A549 (cell line): ENCODE measurements at regions not wholly inside any gene's neighbourhood (a gene's known extent, or its start where the extent isn't known, plus 50 kb on each side); places are given as distances from the start of the nearest gene placed in this dataset.

ENCODE experiments used
- ATAC-seq, 2 experiments: fragments of 200-7000 bp in 1 of 2; fragments of >200 bp in 1 of 2; cut with Nextera tagmentation in 1 of 2; cut with Tn5 transposase in 1 of 2; 3 replicates each; pipeline versions ENCODE4 v1.8.0 to v1.9.1; 2018 to 2020; ENCODE audit warnings: mild to moderate bottlenecking in 1 of 2, moderate library complexity in 1 of 2
- CTCF ChIA-PET: fragments of 300-600 bp; sonication (Branson Sonifier 250); formaldehyde crosslinking; extraction: SDS; loops from one replicate; lab custom pipeline; 2021; ENCODE audit warnings: antibody characterized with exemption, inconsistent platforms; lab: Yijun Ruan, JAX
- POLR2A ChIA-PET: fragments of 350-600 bp; formaldehyde crosslinking; extraction: SDS; loops from one replicate; lab custom pipeline; 2021; ENCODE audit warnings: antibody characterized with exemption, inconsistent platforms; lab: Yijun Ruan, JAX
- DNase-seq, 2 experiments: peaks; one replicate each; pipeline versions ENCODE4 v3.0.0 to v3.0.0-alpha.2; 2011 to 2016; ENCODE audit warnings: low read depth in 1 of 2, low spot score in 1 of 2
- FAIRE-seq: peaks from 2 replicates; lab custom pipeline; 2011; peaks lifted over from hg19 to GRCh38; lab: Jason Lieb, UNC
- H3K27ac ChIP-seq, 2 experiments: fragments of >200 bp; sonication (Bioruptor Twin); formaldehyde crosslinking; 3 replicates each; pipeline ENCODE4 v1.5.1; 2016 to 2017
- H3K4me1 ChIP-seq: fragments of >200 bp; sonication (Bioruptor Twin); formaldehyde crosslinking; 3 replicates; pipeline ENCODE4 v1.6.1; 2016
- H3K4me2 ChIP-seq: fragments of >200 bp; sonication (Bioruptor Twin); formaldehyde crosslinking; 3 replicates; pipeline ENCODE4 v1.6.1; 2016
- H3K4me3 ChIP-seq: fragments of >200 bp; sonication (Bioruptor Twin); formaldehyde crosslinking; 3 replicates; pipeline ENCODE4 v1.5.1; 2016
- H3K9me3 ChIP-seq: fragments of >200 bp; sonication (Bioruptor Twin); formaldehyde crosslinking; 3 replicates; pipeline ENCODE4 v1.6.1; 2016
- BHLHE40 ChIP-seq: IDR thresholded peaks from 2 replicates; pipeline ENCODE4 v1.6.1; 2012; ENCODE audit warnings: low read depth, low read length, inconsistent platforms
- CBX8 ChIP-seq: fragments of 200-600 bp; sonication (generic); IDR thresholded peaks from 2 replicates; pipeline ENCODE4 v1.6.1; 2016
- CHD2 ChIP-seq: fragments of 150-350 bp; IDR thresholded peaks from 2 replicates; pipeline ENCODE4 v1.6.1; 2014; ENCODE audit warnings: low read length; ENCODE audit not compliant: partially characterized antibody
- FOSB ChIP-seq: fragments of 250-450 bp; sonication (Bioruptor Pico); IDR thresholded peaks from 2 replicates; pipeline ENCODE4 v1.5.0; 2020; ENCODE audit warnings: mild to moderate bottlenecking, moderate library complexity
- FOSL2 ChIP-seq, 2 experiments: fragments of 450-650 bp in 1 of 2; fragments of >200 bp in 1 of 2; sonication (Bioruptor Twin) in 1 of 2; formaldehyde crosslinking; IDR thresholded peaks; 2 replicates each; pipeline versions ENCODE4 v1.5.0 to v1.6.1; 2016 to 2020; ENCODE audit warnings: mild to moderate bottlenecking in 1 of 2, moderate library complexity in 1 of 2
- FOXS1 ChIP-seq: fragments of 250-450 bp; sonication (Bioruptor Pico); IDR thresholded peaks from 2 replicates; pipeline ENCODE4 v1.5.0; 2020; ENCODE audit warnings: mild to moderate bottlenecking, moderate library complexity
- HEYL ChIP-seq: fragments of 250-450 bp; sonication (Bioruptor Pico); IDR thresholded peaks from 2 replicates; pipeline ENCODE4 v1.8.0; 2021; ENCODE audit warnings: mild to moderate bottlenecking, moderate library complexity
- JUNB ChIP-seq: fragments of >200 bp; sonication (Bioruptor Twin); formaldehyde crosslinking; IDR thresholded peaks from 2 replicates; pipeline ENCODE4 v1.6.1; 2016
- MYC ChIP-seq: IDR thresholded peaks from 2 replicates; pipeline ENCODE4 v1.6.1; 2012; ENCODE audit warnings: mild to moderate bottlenecking, inconsistent platforms, low read length, improper control_type of control experiment, borderline replicate concordance
- POLR2AphosphoS2 ChIP-seq: conservative IDR thresholded peaks from 2 replicates; pipeline ENCODE4 v1.6.1; 2012; ENCODE audit warnings: low read length, improper control_type of control experiment, inconsistent platforms
- RAD21 ChIP-seq, 2 experiments: fragments of >200 bp in 1 of 2; sonication (Bioruptor Twin) in 1 of 2; formaldehyde crosslinking in 1 of 2; IDR thresholded peaks in 1 of 2; conservative IDR thresholded peaks in 1 of 2; 2 replicates in 1 of 2; 3 replicates in 1 of 2; pipeline ENCODE4 v1.6.1; 2012 to 2018; ENCODE audit warnings: inconsistent platforms in 1 of 2
- RFX5 ChIP-seq: fragments of 450-650 bp; IDR thresholded peaks from 2 replicates; pipeline ENCODE4 v1.7.1; 2014; ENCODE audit warnings: antibody characterized with exemption, mild to moderate bottlenecking, moderate library complexity
- RNF2 ChIP-seq: fragments of 200-600 bp; sonication (generic); IDR thresholded peaks from 2 replicates; pipeline ENCODE4 v1.6.1; 2016; ENCODE audit warnings: low read depth, mild to moderate bottlenecking, antibody characterized with exemption, moderate library complexity, borderline replicate concordance
- SMC3 ChIP-seq: fragments of >200 bp; sonication (Bioruptor Twin); formaldehyde crosslinking; IDR thresholded peaks from 3 replicates; pipeline ENCODE4 v1.6.1; 2018; ENCODE audit warnings: inconsistent platforms
- SREBF2 ChIP-seq: fragments of 450-650 bp; IDR thresholded peaks from 2 replicates; pipeline ENCODE4 v1.6.1; 2014; ENCODE audit warnings: mild to moderate bottlenecking, moderate library complexity
- TP53 ChIP-seq: fragments of 250-450 bp; sonication (Bioruptor Pico); IDR thresholded peaks from 2 replicates; pipeline ENCODE4 v1.5.0; 2021; ENCODE audit warnings: mild to moderate bottlenecking, moderate library complexity
- ZC3H11A ChIP-seq: fragments of 450-650 bp; IDR thresholded peaks from 2 replicates; pipeline ENCODE4 v1.6.1; 2014; ENCODE audit warnings: antibody characterized with exemption, mild to moderate bottlenecking
- ZNF302 ChIP-seq: fragments of 250-450 bp; sonication (Bioruptor Pico); IDR thresholded peaks from 2 replicates; pipeline ENCODE4 v1.9.0; 2021; ENCODE audit warnings: inconsistent platforms, mild to moderate bottlenecking, moderate library complexity
- WGBS: methylation state at CpG from one replicate; pipeline ENCODE4 v1.1.6; 2017; ENCODE audit errors: missing lambda C conversion rate; 5-methylcytosine and 5-hydroxymethylcytosine counted together
- TF ChIP-seq, protein P1 (sequence below): fragments of 200-600 bp; sonication (generic); IDR thresholded peaks from 2 replicates; pipeline ENCODE4 v1.6.1; 2016; ENCODE audit warnings: antibody characterized with exemption, mild to moderate bottlenecking, moderate library complexity
- TF ChIP-seq, protein P2 (sequence below): fragments of >200 bp; sonication (Bioruptor Twin); formaldehyde crosslinking; IDR thresholded peaks from 2 replicates; pipeline ENCODE4 v1.6.1; 2016
- TF ChIP-seq, protein P3 (sequence below): IDR thresholded peaks from 2 replicates; pipeline ENCODE4 v1.6.1; 2012
- TF ChIP-seq, protein P4 (sequence below): IDR thresholded peaks from 2 replicates; pipeline ENCODE4 v1.6.1; 2012; ENCODE audit warnings: low read depth, borderline replicate concordance
- TF ChIP-seq, protein P5 (sequence below): fragments of 250-450 bp; sonication (Bioruptor Pico); IDR thresholded peaks from 2 replicates; pipeline ENCODE4 v1.5.0; 2020; ENCODE audit warnings: low read depth, mild to moderate bottlenecking, moderate library complexity
- TF ChIP-seq, protein P6 (sequence below): fragments of >200 bp; sonication (Bioruptor Twin); formaldehyde crosslinking; IDR thresholded peaks from 3 replicates; pipeline ENCODE4 v1.5.1; 2016

DNA sequence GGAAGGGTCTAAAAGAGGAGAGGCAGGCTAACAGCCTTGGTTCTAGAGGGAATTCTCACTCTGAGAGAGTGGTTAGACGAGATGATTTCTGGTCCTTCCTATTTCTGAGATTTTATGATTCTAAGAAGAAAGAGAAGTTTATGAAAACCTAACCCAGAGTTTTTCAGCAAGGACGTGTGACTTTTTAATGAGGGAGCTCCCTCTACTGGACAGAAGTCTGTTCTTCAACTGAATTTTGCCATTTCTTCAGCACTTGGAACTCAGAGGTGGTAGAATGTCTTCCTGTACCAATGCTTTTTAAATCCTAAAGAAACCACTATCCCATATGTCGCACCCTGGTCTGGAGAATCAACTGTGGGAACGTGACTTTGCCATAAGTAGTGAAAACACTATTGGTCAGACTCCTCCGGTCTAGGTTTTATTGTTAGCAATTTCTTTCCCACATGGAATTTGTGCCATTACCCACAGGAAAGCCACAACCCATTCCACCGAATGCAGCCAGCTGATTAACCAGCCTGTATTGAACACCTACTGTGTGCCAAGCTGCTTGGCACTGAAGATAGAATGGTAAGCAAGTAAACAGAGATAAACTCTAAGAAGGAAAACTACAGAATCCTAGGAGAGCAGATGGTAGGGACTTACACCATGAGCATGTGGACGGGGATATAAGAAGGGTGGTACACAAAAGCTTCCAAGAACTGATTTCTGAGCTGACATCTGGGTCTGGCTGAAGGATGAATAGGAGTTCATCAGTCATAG lies 199.5 kb upstream of the LMCD1 start:
- TF ChIP-seq FOSB (CRISPR knock-in tag) (no peak), TP53 (CRISPR knock-in tag) (no peak), ZNF302 (CRISPR knock-in tag) (no peak), SREBF2 (no peak), FOXS1 (no peak), JUNB (no peak), CHD2 (no peak), CBX8 (no peak), RNF2 (no peak), MYC (no peak), RAD21 (conservative IDR thresholded peaks at IDR 0.05 in 1 of 2, IDR thresholded peaks at IDR 0.05 in 1 of 2) (peak; percentile 67 to 75; a peak in 4 of 5 replicates), RFX5 (no peak), BHLHE40 (no peak), HEYL (CRISPR knock-in tag) (no peak), FOSL2 (IDR thresholded peaks at IDR 0.05) (no peak), FOSL2 (CRISPR knock-in tag; IDR thresholded peaks at IDR 0.05) (no peak), ZC3H11A (no peak), POLR2AphosphoS2 (no peak), SMC3 (peak; percentile 33; the same call in 1 of the 3 replicates)
- TF ChIP-seq, protein P1, sequence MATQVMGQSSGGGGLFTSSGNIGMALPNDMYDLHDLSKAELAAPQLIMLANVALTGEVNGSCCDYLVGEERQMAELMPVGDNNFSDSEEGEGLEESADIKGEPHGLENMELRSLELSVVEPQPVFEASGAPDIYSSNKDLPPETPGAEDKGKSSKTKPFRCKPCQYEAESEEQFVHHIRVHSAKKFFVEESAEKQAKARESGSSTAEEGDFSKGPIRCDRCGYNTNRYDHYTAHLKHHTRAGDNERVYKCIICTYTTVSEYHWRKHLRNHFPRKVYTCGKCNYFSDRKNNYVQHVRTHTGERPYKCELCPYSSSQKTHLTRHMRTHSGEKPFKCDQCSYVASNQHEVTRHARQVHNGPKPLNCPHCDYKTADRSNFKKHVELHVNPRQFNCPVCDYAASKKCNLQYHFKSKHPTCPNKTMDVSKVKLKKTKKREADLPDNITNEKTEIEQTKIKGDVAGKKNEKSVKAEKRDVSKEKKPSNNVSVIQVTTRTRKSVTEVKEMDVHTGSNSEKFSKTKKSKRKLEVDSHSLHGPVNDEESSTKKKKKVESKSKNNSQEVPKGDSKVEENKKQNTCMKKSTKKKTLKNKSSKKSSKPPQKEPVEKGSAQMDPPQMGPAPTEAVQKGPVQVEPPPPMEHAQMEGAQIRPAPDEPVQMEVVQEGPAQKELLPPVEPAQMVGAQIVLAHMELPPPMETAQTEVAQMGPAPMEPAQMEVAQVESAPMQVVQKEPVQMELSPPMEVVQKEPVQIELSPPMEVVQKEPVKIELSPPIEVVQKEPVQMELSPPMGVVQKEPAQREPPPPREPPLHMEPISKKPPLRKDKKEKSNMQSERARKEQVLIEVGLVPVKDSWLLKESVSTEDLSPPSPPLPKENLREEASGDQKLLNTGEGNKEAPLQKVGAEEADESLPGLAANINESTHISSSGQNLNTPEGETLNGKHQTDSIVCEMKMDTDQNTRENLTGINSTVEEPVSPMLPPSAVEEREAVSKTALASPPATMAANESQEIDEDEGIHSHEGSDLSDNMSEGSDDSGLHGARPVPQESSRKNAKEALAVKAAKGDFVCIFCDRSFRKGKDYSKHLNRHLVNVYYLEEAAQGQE: no peak
- TF ChIP-seq, protein P2, sequence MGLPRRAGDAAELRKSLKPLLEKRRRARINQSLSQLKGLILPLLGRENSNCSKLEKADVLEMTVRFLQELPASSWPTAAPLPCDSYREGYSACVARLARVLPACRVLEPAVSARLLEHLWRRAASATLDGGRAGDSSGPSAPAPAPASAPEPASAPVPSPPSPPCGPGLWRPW: no peak
- TF ChIP-seq, protein P3, sequence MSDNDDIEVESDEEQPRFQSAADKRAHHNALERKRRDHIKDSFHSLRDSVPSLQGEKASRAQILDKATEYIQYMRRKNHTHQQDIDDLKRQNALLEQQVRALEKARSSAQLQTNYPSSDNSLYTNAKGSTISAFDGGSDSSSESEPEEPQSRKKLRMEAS: no peak
- TF ChIP-seq, protein P4, sequence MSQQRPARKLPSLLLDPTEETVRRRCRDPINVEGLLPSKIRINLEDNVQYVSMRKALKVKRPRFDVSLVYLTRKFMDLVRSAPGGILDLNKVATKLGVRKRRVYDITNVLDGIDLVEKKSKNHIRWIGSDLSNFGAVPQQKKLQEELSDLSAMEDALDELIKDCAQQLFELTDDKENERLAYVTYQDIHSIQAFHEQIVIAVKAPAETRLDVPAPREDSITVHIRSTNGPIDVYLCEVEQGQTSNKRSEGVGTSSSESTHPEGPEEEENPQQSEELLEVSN: no peak
- TF ChIP-seq, protein P5, sequence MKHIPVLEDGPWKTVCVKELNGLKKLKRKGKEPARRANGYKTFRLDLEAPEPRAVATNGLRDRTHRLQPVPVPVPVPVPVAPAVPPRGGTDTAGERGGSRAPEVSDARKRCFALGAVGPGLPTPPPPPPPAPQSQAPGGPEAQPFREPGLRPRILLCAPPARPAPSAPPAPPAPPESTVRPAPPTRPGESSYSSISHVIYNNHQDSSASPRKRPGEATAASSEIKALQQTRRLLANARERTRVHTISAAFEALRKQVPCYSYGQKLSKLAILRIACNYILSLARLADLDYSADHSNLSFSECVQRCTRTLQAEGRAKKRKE (CRISPR knock-in tag): no peak
- TF ChIP-seq, protein P6, sequence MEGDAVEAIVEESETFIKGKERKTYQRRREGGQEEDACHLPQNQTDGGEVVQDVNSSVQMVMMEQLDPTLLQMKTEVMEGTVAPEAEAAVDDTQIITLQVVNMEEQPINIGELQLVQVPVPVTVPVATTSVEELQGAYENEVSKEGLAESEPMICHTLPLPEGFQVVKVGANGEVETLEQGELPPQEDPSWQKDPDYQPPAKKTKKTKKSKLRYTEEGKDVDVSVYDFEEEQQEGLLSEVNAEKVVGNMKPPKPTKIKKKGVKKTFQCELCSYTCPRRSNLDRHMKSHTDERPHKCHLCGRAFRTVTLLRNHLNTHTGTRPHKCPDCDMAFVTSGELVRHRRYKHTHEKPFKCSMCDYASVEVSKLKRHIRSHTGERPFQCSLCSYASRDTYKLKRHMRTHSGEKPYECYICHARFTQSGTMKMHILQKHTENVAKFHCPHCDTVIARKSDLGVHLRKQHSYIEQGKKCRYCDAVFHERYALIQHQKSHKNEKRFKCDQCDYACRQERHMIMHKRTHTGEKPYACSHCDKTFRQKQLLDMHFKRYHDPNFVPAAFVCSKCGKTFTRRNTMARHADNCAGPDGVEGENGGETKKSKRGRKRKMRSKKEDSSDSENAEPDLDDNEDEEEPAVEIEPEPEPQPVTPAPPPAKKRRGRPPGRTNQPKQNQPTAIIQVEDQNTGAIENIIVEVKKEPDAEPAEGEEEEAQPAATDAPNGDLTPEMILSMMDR: peak; percentile 71
- H3K9me3 ChIP-seq: no peaks in the 10 kb centered on the region
- no peak overlapping the region for H3K27ac ChIP-seq
- no peak overlapping the region for H3K4me2 ChIP-seq
- peak; percentile 59 to 86; a peak in 4 of 6 replicates for ATAC-seq
- H3K4me3 ChIP-seq: no peak overlapping the region
- 18% methylated on average over 7 of the region's 7 CpGs for WGBS
- peak; percentile 59 for FAIRE-seq
- CTCF ChIA-PET: interaction anchor here (0.7 to 2.4 kb wide), 29 partner anchors 8 to 500 kb away, joined by 3 to 10 read pairs (median 4); no protein-coding TSS in a partner anchor
- no peaks in the 10 kb centered on the region for H3K4me1 ChIP-seq
- DNase-seq: peak; percentile 33 to 61
- POLR2A ChIA-PET: no interaction called here
